Lower leg skin (tissue), 4 donors: ENCODE measurements at regions not wholly inside any gene's neighbourhood (a gene's known extent, or its start where the extent isn't known, plus 50 kb on each side); places are given as distances from the start of the nearest gene placed in this dataset.

Experiments used
- DNase-seq, 2 donors: peaks; one replicate each; pipeline ENCODE4 v3.0.0-alpha.2; 2019; ENCODE audit warnings: low spot score in 2 of 2
- H3K4me3 ChIP-seq: fragments of 200-600 bp; sonication (generic); 2 replicates; pipeline ENCODE4 v1.5.1; 2017; ENCODE audit warnings: mild to moderate bottlenecking, low read depth; ENCODE audit not compliant: poor library complexity, severe bottlenecking
- CTCF ChIP-seq, 3 donors: fragments of 450-650 bp; IDR thresholded peaks; one replicate each; pipeline ENCODE4 v1.5.1; 2016; ENCODE audit warnings: antibody characterized with exemption in 3 of 3, mild to moderate bottlenecking in 3 of 3, moderate library complexity in 2 of 3
- POLR2A ChIP-seq, 2 donors: fragments of 450-650 bp; IDR thresholded peaks; one replicate each; pipeline ENCODE4 v1.6.1; 2016 to 2017; ENCODE audit warnings: antibody characterized with exemption in 2 of 2, mild to moderate bottlenecking in 1 of 2, moderate library complexity in 1 of 2
- WGBS, 2 donors: methylation state at CpG; one replicate each; pipeline ENCODE4 v1.1.5; 2018; 5-methylcytosine and 5-hydroxymethylcytosine counted together
- intact Hi-C: fragments of 100-400 bp; cut with DNase I; formaldehyde crosslinking; loops from one replicate; pipeline ENCODE4 v1.15.0; 2023; ENCODE audit warnings: low total_unique reads

GRCh38 chr3:7957024-7957423, 544.6 kb upstream of the LMCD1 start:
- intact Hi-C loops: no loop called here
- DNase-seq: no peak
- no peak overlapping the region for H3K4me3 ChIP-seq
- TF ChIP-seq POLR2A (IDR thresholded peaks at IDR 0.05) (no peak), CTCF (IDR thresholded peaks at IDR 0.05) (no peak)
- 83 to 87% methylated on average over 1 of the region's 1 CpG for WGBS, 2 donors

GRCh38 chr3:7959094-7959493, 542.5 kb upstream of the LMCD1 start:
- H3K4me3 ChIP-seq: no peak overlapping the region
- DNase-seq: no peak
- TF ChIP-seq CTCF (IDR thresholded peaks at IDR 0.05) (no peak), POLR2A (IDR thresholded peaks at IDR 0.05) (no peak)
- intact Hi-C loops: no loop called here
- WGBS, 2 donors: 97% methylated on average over 15 of the region's 15 CpGs

GRCh38 chr3:7960601-7961000, 541.0 kb upstream of the LMCD1 start:
- intact Hi-C loops: no loop called here
- no peak overlapping the region for H3K4me3 ChIP-seq
- no peak for DNase-seq
- TF ChIP-seq CTCF (IDR thresholded peaks at IDR 0.05): no peak
- no peak for TF ChIP-seq POLR2A (IDR thresholded peaks at IDR 0.05)
- 65 to 74% methylated on average over 4 of the region's 4 CpGs for WGBS, 2 donors

- no peak for DNase-seq
- intact Hi-C loops: no loop called here
- WGBS, 2 donors: 37 to 55% methylated on average over 3 of the region's 3 CpGs
- H3K4me3 ChIP-seq: no peak overlapping the region
- TF ChIP-seq POLR2A (IDR thresholded peaks at IDR 0.05) (no peak), CTCF (IDR thresholded peaks at IDR 0.05) (no peak)
These were observed 539.3 kb upstream of the LMCD1 start for GRCh38 chr3:7962301-7962700.

GRCh38 chr3:7964899-7965298, 536.7 kb upstream of the LMCD1 start:
- WGBS, 2 donors: 73 to 74% methylated on average over 2 of the region's 2 CpGs
- intact Hi-C loops: no loop called here

More at GRCh38 chr3:7964899-7965298, 536.7 kb upstream of the LMCD1 start:
- no peak overlapping the region for H3K4me3 ChIP-seq
- DNase-seq: no peak
- TF ChIP-seq CTCF (IDR thresholded peaks at IDR 0.05): no peak
- no peak for TF ChIP-seq POLR2A (IDR thresholded peaks at IDR 0.05)
